Astrocyte (in vitro differentiated cells and primary cell): ENCODE measurements at regions not wholly inside any gene's neighbourhood (a gene's known extent, or its start where the extent isn't known, plus 50 kb on each side); places are given as distances from the start of the nearest gene placed in this dataset.

Experiments
- EZH2 ChIP-seq: IDR thresholded peaks from 2 replicates; pipeline ENCODE4 v1.6.1; 2012; ENCODE audit warnings: mild to moderate bottlenecking, low read length, inconsistent platforms; ENCODE audit not compliant: insufficient read depth
- TF ChIP-seq, protein P1 (sequence below): IDR thresholded peaks from 2 replicates; pipeline ENCODE4 v1.5.1; 2011; ENCODE audit warnings: low read depth, mild to moderate bottlenecking, inconsistent platforms, low read length, moderate library complexity; ENCODE audit not compliant: insufficient read depth

- TF ChIP-seq, protein P1, sequence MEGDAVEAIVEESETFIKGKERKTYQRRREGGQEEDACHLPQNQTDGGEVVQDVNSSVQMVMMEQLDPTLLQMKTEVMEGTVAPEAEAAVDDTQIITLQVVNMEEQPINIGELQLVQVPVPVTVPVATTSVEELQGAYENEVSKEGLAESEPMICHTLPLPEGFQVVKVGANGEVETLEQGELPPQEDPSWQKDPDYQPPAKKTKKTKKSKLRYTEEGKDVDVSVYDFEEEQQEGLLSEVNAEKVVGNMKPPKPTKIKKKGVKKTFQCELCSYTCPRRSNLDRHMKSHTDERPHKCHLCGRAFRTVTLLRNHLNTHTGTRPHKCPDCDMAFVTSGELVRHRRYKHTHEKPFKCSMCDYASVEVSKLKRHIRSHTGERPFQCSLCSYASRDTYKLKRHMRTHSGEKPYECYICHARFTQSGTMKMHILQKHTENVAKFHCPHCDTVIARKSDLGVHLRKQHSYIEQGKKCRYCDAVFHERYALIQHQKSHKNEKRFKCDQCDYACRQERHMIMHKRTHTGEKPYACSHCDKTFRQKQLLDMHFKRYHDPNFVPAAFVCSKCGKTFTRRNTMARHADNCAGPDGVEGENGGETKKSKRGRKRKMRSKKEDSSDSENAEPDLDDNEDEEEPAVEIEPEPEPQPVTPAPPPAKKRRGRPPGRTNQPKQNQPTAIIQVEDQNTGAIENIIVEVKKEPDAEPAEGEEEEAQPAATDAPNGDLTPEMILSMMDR = no peak
- TF ChIP-seq EZH2 = no peak
These were observed 209.8 kb upstream of the MYO3A start for GRCh38 chr10:25724241-25724640.
